Type B pancreatic cell (in vitro differentiated cells): ENCODE measurements at regions not wholly inside any gene's neighbourhood (a gene's known extent, or its start where the extent isn't known, plus 50 kb on each side); places are given as distances from the start of the nearest gene placed in this dataset.

Experiments
- DNase-seq: peaks from one replicate; pipeline ENCODE4 v3.0.0; 2021; ENCODE audit warnings: mixed read lengths; ENCODE audit not compliant: unreplicated experiment; ENCODE audit errors: extremely low spot score
- H3K27ac Mint-ChIP-seq: 2 replicates; pipeline ENCODE4 v1.8.0; 2021; ENCODE audit warnings: mild to moderate bottlenecking, mixed read lengths
- H3K27me3 Mint-ChIP-seq: 2 replicates; pipeline ENCODE4 v1.8.0; 2021; ENCODE audit warnings: mixed read lengths
- H3K36me3 Mint-ChIP-seq: 2 replicates; pipeline ENCODE4 v1.8.0; 2021; ENCODE audit warnings: mixed read lengths
- H3K4me1 Mint-ChIP-seq: one replicate; pipeline ENCODE4 v1.8.0; 2021; ENCODE audit warnings: mixed read lengths; ENCODE audit not compliant: unreplicated experiment
- H3K4me3 Mint-ChIP-seq: 2 replicates; pipeline ENCODE4 v1.8.0; 2021; ENCODE audit warnings: mild to moderate bottlenecking, mixed read lengths
- H3K9me3 Mint-ChIP-seq: 2 replicates; pipeline ENCODE4 v1.8.0; 2021; ENCODE audit warnings: mixed read lengths
- TF ChIP-seq, protein P1 (sequence below): fragments of 200-600 bp; sonication (generic); conservative IDR thresholded peaks from 2 replicates; pipeline ENCODE4 v1.5.0; 2021; ENCODE audit warnings: antibody characterized with exemption, mild to moderate bottlenecking

DNA sequence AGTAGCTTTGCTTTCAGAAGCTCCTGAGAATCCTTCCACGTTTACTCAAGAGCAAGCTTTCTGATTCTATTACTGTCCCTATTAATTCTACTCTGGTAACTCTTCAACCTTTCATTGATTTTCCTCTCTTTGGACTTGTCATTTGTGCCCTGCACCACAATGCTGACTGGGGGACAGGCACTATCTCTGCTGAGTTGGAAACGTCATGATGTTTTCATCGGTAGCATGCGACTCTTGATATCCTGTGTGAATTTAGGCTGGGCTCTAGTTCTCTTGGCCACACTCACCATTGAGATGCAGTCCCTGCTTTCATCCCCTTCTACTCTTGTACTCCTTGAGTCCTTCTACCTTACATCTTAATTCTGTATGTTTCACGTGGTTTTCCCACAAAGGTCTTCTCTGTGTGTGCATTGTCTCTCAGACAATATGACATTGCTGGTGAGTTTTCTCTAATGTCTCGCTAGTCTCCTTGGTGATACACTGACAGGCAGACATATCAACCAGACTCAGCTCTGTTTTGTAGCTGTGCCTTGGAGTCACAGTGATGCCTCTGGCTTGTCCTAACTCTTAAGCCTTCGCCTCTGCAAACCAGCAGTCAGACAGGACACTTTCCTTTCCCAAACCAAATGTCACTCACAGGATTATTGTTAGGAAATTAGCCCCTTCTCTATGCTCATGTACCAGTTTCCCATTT, 223.6 kb upstream of the ADGRL2 start:
- H3K4me1 Mint-ChIP-seq = peaks cover 33% of the 10 kb centered on the region
- no peaks in the 10 kb centered on the region for H3K36me3 Mint-ChIP-seq
- no peak for DNase-seq
- H3K9me3 Mint-ChIP-seq = no peaks in the 10 kb centered on the region
- H3K4me3 Mint-ChIP-seq = no peak overlapping the region
- peaks cover 3% of the 10 kb centered on the region for H3K27me3 Mint-ChIP-seq
- no peak overlapping the region for H3K27ac Mint-ChIP-seq
- TF ChIP-seq, protein P1, sequence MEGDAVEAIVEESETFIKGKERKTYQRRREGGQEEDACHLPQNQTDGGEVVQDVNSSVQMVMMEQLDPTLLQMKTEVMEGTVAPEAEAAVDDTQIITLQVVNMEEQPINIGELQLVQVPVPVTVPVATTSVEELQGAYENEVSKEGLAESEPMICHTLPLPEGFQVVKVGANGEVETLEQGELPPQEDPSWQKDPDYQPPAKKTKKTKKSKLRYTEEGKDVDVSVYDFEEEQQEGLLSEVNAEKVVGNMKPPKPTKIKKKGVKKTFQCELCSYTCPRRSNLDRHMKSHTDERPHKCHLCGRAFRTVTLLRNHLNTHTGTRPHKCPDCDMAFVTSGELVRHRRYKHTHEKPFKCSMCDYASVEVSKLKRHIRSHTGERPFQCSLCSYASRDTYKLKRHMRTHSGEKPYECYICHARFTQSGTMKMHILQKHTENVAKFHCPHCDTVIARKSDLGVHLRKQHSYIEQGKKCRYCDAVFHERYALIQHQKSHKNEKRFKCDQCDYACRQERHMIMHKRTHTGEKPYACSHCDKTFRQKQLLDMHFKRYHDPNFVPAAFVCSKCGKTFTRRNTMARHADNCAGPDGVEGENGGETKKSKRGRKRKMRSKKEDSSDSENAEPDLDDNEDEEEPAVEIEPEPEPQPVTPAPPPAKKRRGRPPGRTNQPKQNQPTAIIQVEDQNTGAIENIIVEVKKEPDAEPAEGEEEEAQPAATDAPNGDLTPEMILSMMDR = no peak

DNA sequence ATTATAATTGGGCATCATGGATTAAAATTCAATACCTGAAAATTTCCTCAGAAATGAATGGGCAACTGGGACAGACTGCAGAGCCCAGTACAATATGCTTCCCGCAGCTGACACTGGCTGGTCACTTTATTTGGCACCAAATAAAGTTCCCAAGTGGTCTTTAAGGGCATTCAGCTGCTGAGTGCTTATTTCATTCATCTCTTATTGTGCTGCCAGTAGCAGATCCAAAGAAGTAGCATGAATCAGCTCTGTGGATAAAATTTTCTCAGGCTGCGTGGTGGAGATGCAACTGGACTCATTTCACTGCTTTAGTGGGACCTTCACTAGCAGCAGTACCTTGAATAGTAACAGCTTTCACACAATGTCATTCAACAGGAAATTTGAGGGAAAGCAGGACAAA, 226.3 kb upstream of the ADGRL2 start:
- Mint-ChIP-seq H3K4me3 (no peak overlapping the region), H3K27ac (no peak overlapping the region), H3K36me3 (no peaks in the 10 kb centered on the region), H3K27me3 (peaks cover 3% of the 10 kb centered on the region), H3K9me3 (no peaks in the 10 kb centered on the region), H3K4me1 (peaks cover 25% of the 10 kb centered on the region)
- TF ChIP-seq, protein P1 = no peak
- DNase-seq = no peak

DNA sequence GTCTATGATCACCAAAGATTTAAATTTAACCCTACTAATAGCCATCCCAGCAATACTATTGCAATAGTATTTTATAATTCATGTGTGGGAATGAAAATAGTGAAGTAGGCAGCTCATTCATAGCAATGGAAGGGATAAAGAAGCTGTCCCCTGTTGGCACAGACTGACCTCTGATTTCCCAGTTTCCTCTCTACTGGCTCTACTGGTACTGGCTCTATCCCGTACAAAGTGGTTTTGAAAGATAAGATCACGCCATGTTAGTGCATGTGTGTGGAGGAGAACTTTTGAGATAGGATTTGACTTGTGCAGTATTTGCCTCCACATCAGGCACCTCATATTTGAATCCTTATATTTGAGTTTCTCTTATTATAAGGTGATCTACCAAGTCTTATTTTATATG, 227.3 kb upstream of the ADGRL2 start:
- DNase-seq = no peak
- no peaks in the 10 kb centered on the region for H3K36me3 Mint-ChIP-seq
- H3K27me3 Mint-ChIP-seq = no peaks in the 10 kb centered on the region
- H3K4me3 Mint-ChIP-seq = no peak overlapping the region
- TF ChIP-seq, protein P1 = no peak
- no peaks in the 10 kb centered on the region for H3K9me3 Mint-ChIP-seq
- no peak overlapping the region for H3K27ac Mint-ChIP-seq
- H3K4me1 Mint-ChIP-seq = peaks cover 25% of the 10 kb centered on the region

DNA sequence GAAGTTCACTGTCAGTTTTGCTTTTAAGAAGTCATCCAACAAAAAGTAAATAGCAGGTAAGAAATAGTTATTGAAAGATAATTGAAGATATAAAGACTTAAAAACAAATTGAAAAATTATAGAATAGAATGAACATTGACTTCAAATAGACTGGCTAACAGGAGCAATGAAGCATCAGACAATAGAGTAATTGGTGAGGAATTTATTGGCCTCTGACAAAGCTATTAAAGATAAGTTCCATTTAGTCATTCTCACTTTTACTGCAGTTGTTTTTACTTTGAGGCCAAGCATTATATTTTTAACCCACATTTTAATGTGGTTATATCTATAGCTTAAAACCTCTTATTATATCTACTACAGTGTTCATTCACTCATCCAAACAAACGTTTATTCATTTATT, 228.8 kb upstream of the ADGRL2 start:
- H3K27me3 Mint-ChIP-seq = no peaks in the 10 kb centered on the region
- H3K27ac Mint-ChIP-seq = no peak overlapping the region
- no peaks in the 10 kb centered on the region for H3K36me3 Mint-ChIP-seq
- H3K9me3 Mint-ChIP-seq = no peaks in the 10 kb centered on the region
- TF ChIP-seq, protein P1 = no peak
- no peak for DNase-seq
- peaks cover 19% of the 10 kb centered on the region for H3K4me1 Mint-ChIP-seq
- no peak overlapping the region for H3K4me3 Mint-ChIP-seq

DNA sequence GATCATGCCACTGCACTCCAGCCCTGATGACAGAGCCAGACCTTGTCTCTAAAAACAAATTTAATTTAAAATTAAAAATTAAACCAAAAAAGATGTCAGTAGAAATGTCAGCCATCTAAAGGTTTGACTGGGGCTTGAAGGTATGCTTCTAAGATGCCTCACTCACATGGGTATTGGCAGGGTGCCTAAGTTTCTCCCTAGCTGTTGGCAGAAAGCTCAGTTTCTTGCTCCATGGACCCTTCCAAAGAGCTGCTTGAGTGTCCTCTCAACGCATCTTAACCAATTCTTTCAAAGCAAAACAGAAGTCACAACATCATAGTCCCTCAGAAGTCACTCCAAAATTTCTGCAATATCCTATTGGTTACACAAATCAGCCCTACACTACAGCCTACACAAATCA, 231.0 kb upstream of the ADGRL2 start:
- H3K4me1 Mint-ChIP-seq = peaks cover 10% of the 10 kb centered on the region
- H3K36me3 Mint-ChIP-seq = no peaks in the 10 kb centered on the region
- no peak for DNase-seq
- H3K4me3 Mint-ChIP-seq = no peak overlapping the region
- no peaks in the 10 kb centered on the region for H3K9me3 Mint-ChIP-seq
- H3K27me3 Mint-ChIP-seq = no peaks in the 10 kb centered on the region
- TF ChIP-seq, protein P1 = no peak
- H3K27ac Mint-ChIP-seq = no peak overlapping the region
